GM19455 (cell line): ENCODE measurements at regions not wholly inside any gene's neighbourhood (a gene's known extent, or its start where the extent isn't known, plus 50 kb on each side); places are given as distances from the start of the nearest gene placed in this dataset.

Experiments
- ATAC-seq: cut with Tn5 transposase; IDR thresholded peaks from one replicate; pipeline ENCODE4 v1.9.1; 2021; ENCODE audit not compliant: unreplicated experiment

GRCh38 chr16:55212791-55213190 lies 111.2 kb upstream of the IRX6 start:
- no peak for ATAC-seq

DNA sequence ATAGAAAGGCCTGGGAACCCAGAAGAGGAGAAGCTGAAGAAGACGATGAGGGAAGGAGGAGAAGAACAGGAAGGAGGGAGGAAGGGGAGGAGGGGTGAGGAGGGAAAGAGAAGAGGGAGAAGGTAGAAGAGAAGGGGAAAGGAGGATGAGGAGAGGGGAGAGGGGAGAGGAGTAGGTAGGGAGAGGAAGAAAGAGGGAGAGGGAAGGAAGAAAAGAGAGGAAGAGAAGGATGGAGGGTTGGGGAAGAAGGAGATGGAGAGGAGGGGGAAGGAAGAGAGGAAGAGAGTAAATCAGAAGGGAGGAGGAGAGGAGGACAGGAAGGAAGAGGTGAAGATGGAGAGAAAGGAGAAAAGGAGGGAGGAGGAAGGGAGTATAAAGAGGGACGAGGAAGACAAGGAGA lies 109.6 kb upstream of the IRX6 start:
- no peak for ATAC-seq

- ATAC-seq, result no peak
These were observed 109.0 kb upstream of the IRX6 start for GRCh38 chr16:55214974-55215494.

GRCh38 chr16:55217392-55217791 lies 106.6 kb upstream of the IRX6 start:
- ATAC-seq, result no peak

GRCh38 chr16:55221836-55222235 lies 102.2 kb upstream of the IRX6 start:
- no peak for ATAC-seq

DNA sequence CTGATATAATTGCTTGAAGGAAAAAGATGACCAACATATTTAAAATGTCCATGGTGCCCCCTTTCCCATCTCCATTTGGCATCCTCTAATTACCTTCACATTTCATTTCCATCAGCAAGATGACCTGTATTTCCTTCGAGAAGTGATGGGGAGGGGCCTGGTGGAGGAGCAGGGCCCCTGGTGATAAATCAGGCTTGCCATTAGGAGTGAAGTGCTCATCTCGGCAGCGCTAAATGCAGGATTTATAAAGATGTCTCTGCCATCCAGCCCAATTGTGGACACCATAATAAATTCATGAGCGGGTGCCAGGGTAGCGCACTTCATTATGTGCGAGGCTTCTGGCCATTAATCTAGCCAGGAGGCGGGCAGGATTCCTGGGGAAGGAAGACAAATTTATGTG lies 101.5 kb upstream of the IRX6 start:
- no peak for ATAC-seq

DNA sequence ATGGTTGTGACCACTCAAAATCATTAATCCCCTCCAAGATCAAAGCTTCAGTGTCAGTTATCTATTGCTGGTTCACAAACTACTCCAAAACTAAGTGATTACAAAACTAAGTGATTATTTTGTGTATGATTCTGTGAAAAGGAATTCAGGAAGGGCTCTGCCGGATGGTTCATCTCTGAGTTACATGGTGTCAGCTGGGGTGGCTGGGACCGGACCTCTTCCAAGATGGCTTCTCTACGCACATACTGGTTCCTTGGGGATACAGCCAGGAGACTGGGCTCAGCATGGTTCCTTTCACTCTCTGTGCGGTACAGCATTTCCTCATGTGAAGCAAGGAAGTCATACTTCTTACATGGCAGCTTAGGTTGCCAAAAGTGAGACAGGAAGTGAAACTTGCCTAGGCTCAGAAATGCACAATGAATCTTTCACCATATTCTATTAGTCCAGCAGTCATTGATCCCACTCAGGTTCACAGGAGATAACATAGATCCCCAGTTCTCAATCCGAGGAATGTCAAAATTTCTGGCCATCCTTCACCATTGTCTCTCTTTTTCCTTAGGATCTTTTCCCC lies 97.9 kb upstream of the IRX6 start:
- no peak for ATAC-seq

DNA sequence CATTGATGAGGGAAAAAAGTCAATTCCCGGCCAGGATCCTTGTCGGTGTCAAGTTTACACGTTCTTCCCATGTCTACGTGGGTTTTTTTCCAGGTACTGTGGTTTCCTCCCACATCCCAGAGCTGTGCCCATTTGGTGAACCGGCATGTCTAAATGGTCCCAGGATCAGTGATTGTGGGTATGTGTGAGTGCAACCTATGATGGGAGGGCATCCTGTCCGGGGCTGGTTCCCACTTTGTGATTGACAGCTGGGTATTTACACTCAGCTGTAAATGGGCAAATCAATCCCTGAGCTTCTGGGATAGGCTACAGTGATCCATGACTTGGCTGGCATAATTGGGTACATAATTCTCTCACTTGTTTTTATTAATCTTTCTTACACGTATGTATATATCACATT lies 91.2 kb upstream of the IRX6 start:
- no peak for ATAC-seq

DNA sequence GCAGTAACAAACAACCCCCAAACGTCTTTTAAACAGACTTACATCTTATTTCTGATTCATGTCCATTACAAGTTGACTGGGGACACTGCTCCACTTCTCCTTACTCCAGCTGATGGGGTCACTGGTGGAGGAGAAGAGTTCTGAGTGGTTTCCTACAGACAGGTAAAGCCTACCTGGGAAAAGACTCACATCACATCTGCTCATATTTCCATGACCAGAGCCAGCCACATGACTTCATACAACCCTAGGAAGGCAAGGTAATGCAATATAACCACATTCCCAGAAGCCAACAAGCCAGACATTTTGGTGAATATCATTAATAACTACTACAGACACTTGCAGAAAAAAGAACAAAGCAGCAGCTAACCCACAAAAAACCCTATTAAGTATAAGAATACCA lies 90.5 kb upstream of the IRX6 start:
- no peak for ATAC-seq

DNA sequence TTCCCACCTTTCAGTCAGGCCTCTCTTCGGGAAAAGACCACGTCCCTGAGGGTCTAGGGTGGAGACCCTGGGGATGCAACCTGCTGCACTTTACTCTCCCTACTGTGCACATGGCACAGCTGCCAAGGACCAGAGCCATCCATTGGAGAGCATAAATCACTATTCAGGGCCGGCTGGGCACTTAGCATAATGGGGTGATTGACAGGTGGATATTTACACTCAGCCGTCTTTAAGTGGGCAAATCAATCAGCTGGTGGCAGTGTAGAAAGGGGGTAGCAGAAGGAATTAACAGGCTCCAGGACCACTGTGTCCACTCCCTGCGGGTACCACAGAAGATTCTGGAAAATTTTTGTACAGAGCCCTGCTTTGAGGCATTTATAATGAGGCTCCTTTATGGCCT lies 87.3 kb upstream of the IRX6 start:
- ATAC-seq, result no peak

GRCh38 chr16:55239723-55240122 lies 84.3 kb upstream of the IRX6 start:
- ATAC-seq, result no peak

- ATAC-seq, result no peak
These were observed 83.1 kb upstream of the IRX6 start for GRCh38 chr16:55240888-55241287.

DNA sequence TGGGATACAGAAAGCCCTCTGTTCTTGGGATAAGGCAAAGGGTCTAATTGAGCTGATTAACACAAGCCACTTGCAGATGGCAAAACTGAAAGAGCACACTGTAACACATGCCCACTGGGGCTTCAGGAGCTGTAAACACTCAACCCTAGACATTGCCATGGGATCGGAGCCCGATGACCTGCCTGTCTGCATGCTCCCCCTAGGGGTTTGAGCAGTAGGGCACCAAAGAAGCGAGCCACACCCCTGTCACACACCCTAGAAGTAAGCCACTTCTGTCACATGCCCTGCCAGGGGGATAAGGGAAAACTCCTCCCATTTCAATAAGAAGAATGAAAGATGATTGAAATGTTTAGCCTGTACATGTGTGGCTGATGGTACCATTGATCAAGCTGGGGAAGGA lies 81.3 kb upstream of the IRX6 start:
- ATAC-seq, result no peak

DNA sequence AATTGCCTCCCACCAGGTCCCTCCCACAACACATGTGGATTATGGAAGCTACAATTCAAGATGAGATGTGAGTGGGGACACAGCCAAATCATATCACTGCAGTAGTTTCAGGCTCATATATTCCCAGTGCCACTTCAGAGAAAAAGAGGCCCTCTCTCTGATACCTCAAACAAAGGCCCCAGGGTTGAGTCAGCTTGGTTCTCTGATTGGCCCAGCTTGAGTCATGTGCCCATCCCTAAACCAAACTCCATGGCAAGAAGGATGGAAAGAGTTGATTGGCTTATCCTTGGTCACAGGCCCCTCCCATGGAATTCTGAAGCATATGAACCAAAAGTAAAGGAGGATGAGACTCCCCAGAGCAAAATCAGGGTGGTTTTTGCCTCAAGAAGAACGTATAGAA lies 75.9 kb upstream of the IRX6 start:
- no peak for ATAC-seq

DNA sequence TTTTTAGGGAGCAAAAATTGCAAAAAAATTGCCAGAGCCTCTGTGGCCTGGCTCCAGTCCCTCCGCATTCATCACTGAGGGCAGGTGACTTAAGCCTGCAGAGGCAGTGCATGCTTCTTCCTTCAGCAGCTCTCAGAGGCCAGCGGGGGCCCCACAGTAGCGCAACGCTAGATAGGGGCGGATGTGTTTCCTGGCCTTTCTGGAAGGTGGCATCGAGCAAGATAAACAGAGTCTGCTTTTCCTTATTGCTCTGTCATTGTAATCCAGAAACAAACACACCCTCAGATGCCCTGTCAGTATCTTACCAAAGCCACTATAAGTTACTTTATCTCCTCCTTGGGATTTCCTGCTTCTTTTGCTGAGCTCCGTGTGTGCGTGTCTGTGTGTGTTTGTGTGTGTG lies 75.5 kb upstream of the IRX6 start:
- ATAC-seq, result no peak

- ATAC-seq, result no peak
These were observed 74.6 kb upstream of the IRX6 start for GRCh38 chr16:55249361-55249760.

DNA sequence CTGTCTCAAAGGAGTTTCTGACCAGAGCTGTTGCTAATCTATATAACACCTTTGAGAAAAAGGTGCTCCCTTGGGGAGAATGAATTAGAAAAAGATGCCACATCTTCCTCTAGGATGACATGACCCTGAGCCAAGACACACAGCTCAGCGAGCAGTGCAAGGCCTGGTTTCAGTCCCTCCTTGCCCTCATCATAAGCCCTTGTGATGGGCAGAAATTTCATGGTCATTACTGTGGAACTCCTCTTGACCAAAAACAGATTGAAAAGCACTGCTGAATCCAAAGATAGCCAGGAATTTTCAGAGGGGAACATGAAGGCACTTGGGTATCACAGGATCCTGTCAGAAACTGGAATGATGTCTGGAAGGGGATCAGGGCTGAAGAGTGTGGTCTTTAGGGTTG lies 74.1 kb upstream of the IRX6 start:
- ATAC-seq, result no peak

- ATAC-seq, result no peak
These were observed 73.3 kb upstream of the IRX6 start for GRCh38 chr16:55250701-55251100.

DNA sequence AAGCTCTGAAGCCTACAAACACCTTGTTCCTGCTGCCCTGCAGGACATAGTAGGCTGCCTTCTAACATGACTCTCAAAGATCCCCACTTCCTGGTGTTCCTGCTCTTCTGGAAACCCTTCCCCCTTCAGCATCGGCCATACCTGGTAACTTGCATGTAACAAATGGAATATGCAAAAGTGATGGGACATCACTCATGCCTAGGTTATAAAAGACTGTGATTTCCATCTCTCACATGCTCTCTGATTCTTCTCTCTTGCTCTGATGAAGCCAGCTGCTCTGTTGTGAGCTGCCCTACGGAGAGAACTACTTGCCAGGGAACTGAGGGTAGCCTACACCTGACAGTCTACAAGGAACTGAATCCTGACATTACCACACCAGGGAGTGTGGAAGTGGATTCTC lies 72.9 kb upstream of the IRX6 start:
- ATAC-seq, result no peak

GRCh38 chr16:55252577-55252976 lies 71.4 kb upstream of the IRX6 start:
- ATAC-seq, result no peak

- no peak for ATAC-seq
These were observed 70.0 kb upstream of the IRX6 start for GRCh38 chr16:55253987-55254386.

GRCh38 chr16:55255733-55256282 lies 68.2 kb upstream of the IRX6 start:
- no peak for ATAC-seq

- ATAC-seq, result no peak
These were observed 67.5 kb upstream of the IRX6 start for GRCh38 chr16:55256412-55257016.
